ENCODE measurements at regions not wholly inside any gene's neighbourhood (a gene's known extent, or its start where the extent isn't known, plus 50 kb on each side); places are given as distances from the start of the nearest gene placed in this dataset.

DNA sequence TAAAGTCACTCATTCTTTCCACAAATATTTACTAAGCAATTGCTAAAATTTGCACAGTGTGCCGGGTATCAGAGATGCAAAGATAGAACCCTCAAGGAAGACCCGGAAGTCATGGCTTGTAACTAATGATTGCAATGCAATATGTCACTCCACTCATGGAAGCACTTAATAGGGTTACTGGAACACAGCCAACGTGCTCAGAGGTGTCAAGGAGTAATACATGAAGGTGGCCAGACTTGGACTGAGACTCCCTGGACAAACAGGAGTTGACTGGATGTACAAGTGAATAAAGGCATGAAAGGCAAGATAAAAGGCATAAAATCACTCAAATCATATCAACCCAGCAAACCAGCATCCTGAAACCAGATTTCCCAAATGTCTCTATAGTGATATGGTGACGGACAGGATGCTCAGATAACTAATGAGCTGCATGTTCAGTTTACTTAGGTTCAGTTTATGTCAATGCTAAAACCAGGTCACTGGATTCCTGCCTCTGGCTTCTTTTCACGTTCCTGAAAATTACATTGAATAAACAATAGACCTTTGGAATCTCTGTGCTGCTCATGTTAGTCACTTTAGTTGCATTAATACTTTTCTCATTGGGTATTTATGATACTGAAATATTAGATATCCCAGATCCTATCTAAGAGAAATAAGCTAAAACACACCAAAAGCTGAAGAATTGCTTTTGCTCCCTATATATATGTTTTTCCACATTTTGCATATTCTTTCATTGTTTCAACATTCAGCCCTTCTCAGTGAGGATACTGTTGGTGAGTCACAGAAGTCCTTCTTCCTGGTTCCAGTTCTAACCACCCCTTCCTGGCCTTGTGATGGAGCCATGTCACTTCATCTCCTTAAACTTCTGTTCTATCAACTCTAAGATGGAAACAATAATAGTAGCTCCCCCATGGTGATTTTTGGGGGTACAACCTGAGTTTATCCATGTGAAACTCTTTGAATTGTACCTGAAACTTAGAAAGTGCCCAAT lies 688.9 kb upstream of the ID2 start:
- no TSS peak for BruUV-seq (replicated peaks)
- H3K27me3 ChIP-seq (ENCODE audit: control insufficient read depth in 2 of 2, insufficient read depth in 2 of 2, low read length in 2 of 2) = peaks cover 8 to 35% of the 10 kb centered on the region in 2 experiments; a peak in 4 of 5 replicates
- H3K9me1 ChIP-seq (ENCODE audit: control insufficient read depth, insufficient read depth, low read length) = no peaks in the 10 kb centered on the region
- no peaks in the 10 kb centered on the region for H3K4me1 ChIP-seq (replicated peaks in 1 of 2; ENCODE audit: control insufficient read depth in 2 of 2, insufficient read depth in 2 of 2, low read length in 2 of 2)
- intact Hi-C loops (cut with micrococcal nuclease) (no loop called here), in situ Hi-C loops (cut with MboI) (no loop called here)
- no peak overlapping the region for H3K9ac ChIP-seq (ENCODE audit: insufficient read depth in 1 of 2, low read depth in 2 of 2, low read length in 2 of 2)
- POLR2A ChIA-PET = no interaction called here
- H3K9me3 ChIP-seq (replicated peaks; ENCODE audit: control insufficient read depth, insufficient read depth, low read depth, low read length) = no peaks in the 10 kb centered on the region
- CTCF ChIA-PET (ENCODE audit: low intra/inter-chr PET ratio) = no interaction called here
- FAIRE-seq (no peak), DNase-seq (ENCODE audit: extremely low read depth in 1 of 4, low spot score in 3 of 4) (no peak), ATAC-seq (no peak)
- no peak overlapping the region for H3K4me3 ChIP-seq
- WGBS (ENCODE audit: insufficient coverage, low coverage, missing lambda C conversion rate) = 2% methylated on average over 5 of the region's 5 CpGs
- H3K79me2 ChIP-seq (ENCODE audit: control insufficient read depth, insufficient read depth, low read length) = no peaks in the 10 kb centered on the region
- H2AFZ ChIP-seq (ENCODE audit: low read depth, low read length) = no peak overlapping the region
- H3K27ac ChIP-seq (ENCODE audit: extremely low read depth, low read depth, low read length) = no peak overlapping the region
- H3K36me3 ChIP-seq (ENCODE audit: control insufficient read depth, insufficient read depth, low read length) = no peaks in the 10 kb centered on the region
- H3K4me2 ChIP-seq (ENCODE audit: insufficient read depth, low read length) = no peak overlapping the region
- no peaks in the 10 kb centered on the region for H4K20me1 ChIP-seq (replicated peaks; ENCODE audit: control insufficient read depth, insufficient read depth, low read length)
- TF ChIP-seq ZNF354B (CRISPR knock-in tag; IDR thresholded peaks at IDR 0.05) = no peak
- TF ChIP-seq CCNT2 (IDR thresholded peaks at IDR 0.05; ENCODE audit: borderline replicate concordance, extremely low read depth, insufficient read length, low read depth, low read length) = no peak
- TF ChIP-seq PREB (CRISPR knock-in tag; IDR thresholded peaks at IDR 0.05) = no peak
- no peak for TF ChIP-seq SUPT5H (IDR thresholded peaks at IDR 0.05)
- TF ChIP-seq, protein P1, sequence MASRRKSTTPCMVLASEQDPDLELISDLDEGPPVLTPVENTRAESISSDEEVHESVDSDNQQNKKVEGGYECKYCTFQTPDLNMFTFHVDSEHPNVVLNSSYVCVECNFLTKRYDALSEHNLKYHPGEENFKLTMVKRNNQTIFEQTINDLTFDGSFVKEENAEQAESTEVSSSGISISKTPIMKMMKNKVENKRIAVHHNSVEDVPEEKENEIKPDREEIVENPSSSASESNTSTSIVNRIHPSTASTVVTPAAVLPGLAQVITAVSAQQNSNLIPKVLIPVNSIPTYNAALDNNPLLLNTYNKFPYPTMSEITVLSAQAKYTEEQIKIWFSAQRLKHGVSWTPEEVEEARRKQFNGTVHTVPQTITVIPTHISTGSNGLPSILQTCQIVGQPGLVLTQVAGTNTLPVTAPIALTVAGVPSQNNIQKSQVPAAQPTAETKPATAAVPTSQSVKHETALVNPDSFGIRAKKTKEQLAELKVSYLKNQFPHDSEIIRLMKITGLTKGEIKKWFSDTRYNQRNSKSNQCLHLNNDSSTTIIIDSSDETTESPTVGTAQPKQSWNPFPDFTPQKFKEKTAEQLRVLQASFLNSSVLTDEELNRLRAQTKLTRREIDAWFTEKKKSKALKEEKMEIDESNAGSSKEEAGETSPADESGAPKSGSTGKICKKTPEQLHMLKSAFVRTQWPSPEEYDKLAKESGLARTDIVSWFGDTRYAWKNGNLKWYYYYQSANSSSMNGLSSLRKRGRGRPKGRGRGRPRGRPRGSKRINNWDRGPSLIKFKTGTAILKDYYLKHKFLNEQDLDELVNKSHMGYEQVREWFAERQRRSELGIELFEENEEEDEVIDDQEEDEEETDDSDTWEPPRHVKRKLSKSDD (conservative IDR thresholded peaks at IDR 0.05; ENCODE audit: low read length) = no peak

Data from K562 (cell line).